Upper lobe of left lung (tissue), 6 donors: ENCODE measurements at regions not wholly inside any gene's neighbourhood (a gene's known extent, or its start where the extent isn't known, plus 50 kb on each side); places are given as distances from the start of the nearest gene placed in this dataset.

ENCODE experiments used
- ATAC-seq, 2 donors: fragments of 200-7000 bp; cut with Tn5 transposase; one replicate each; pipeline ENCODE4 v1.9.1; 2022; ENCODE audit warnings: mild to moderate bottlenecking in 2 of 2, moderate library complexity in 2 of 2; ENCODE audit not compliant: low FRiP score in 2 of 2
- DNase-seq, 2 donors: peaks; one replicate each; pipeline ENCODE4 v3.0.0-alpha.2; 2019 to 2020
- H3K27ac ChIP-seq, 4 donors: fragments of 200-600 bp; sonication (generic); one replicate each; pipeline ENCODE4 v1.5.1; 2016 to 2019
- H3K27me3 ChIP-seq, 4 donors: fragments of 200-600 bp; sonication (generic); one replicate each; pipeline ENCODE4 v1.5.1; 2017 to 2019
- H3K36me3 ChIP-seq, 4 donors: fragments of 200-600 bp; sonication (generic); one replicate each; pipeline ENCODE4 v1.5.1; 2016 to 2019
- H3K4me1 ChIP-seq, 4 donors: fragments of 200-600 bp; sonication (generic); one replicate each; pipeline ENCODE4 v1.5.1; 2018 to 2019
- H3K4me3 ChIP-seq, 4 donors: fragments of 200-600 bp; sonication (generic); one replicate each; pipeline ENCODE4 v1.5.1; 2017 to 2019; ENCODE audit warnings: mild to moderate bottlenecking in 2 of 4, moderate library complexity in 1 of 4
- H3K9me3 ChIP-seq, 4 donors: fragments of 200-600 bp; sonication (generic); one replicate each; pipeline ENCODE4 v1.5.1; 2018 to 2019
- CTCF ChIP-seq, 6 experiments: fragments of 450-650 bp in 4 of 6; fragments of 200-600 bp in 2 of 6; sonication (generic) in 2 of 6; IDR thresholded peaks; one replicate each; pipeline ENCODE4 v1.5.1; 2016 to 2019; ENCODE audit warnings: antibody characterized with exemption in 6 of 6
- EP300 ChIP-seq, 4 donors: sonication (generic); formaldehyde crosslinking; IDR thresholded peaks; one replicate each; pipeline ENCODE4 v1.5.1; 2017; ENCODE audit warnings: antibody characterized with exemption in 4 of 4, control low read depth in 2 of 4
- POLR2A ChIP-seq, 4 donors: fragments of 450-650 bp; IDR thresholded peaks; one replicate each; pipeline ENCODE4 v1.5.1; 2016 to 2017; ENCODE audit warnings: antibody characterized with exemption in 4 of 4, mild to moderate bottlenecking in 2 of 4
- POLR2AphosphoS5 ChIP-seq, 2 donors: sonication (generic); formaldehyde crosslinking; IDR thresholded peaks; one replicate each; pipeline ENCODE4 v1.5.1; 2017; ENCODE audit warnings: antibody characterized with exemption in 2 of 2
- WGBS, 2 donors: methylation state at CpG; one replicate each; pipeline ENCODE4 v1.1.5; 2017 to 2018; 5-methylcytosine and 5-hydroxymethylcytosine counted together
- donor health status: DM: no; HTN: no; CAD: no; lungs with moderate emphysema.
- donor health status: DM: no; HTN: yes; CAD: no; lungs with severe emphysema.

DNA sequence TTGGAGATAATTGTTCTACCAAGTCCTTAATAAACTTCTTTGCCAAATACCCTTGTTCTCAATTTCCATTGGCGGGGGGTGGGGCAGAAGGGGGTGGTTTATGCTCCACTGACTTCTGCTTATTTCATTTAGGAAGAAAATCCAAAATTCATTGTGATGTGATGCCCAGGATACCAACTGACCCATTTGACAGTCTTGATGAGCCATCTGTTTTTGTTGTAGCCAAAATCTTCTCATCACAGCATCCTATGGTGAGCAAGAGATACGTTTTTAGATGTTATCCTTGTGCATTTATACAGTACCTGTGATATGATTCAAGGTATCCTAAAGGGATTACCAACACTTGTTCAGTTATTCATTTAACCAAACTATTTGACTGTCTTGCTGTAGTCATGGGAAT is 108.5 kb upstream of the BMP5 start:
- no peak for ATAC-seq
- no peaks in the 10 kb centered on the region for H3K4me1 ChIP-seq
- WGBS, 2 donors, result 81 to 82% methylated on average over 2 of the region's 2 CpGs

GRCh38 chr6:55981660-55982059 is 106.3 kb upstream of the BMP5 start:
- H3K4me1 ChIP-seq, result no peaks in the 10 kb centered on the region
- H3K4me3 ChIP-seq, result no peak overlapping the region
- no peaks in the 10 kb centered on the region for H3K36me3 ChIP-seq
- no peak for DNase-seq
- TF ChIP-seq POLR2A (IDR thresholded peaks at IDR 0.05), result no peak
- TF ChIP-seq CTCF (IDR thresholded peaks at IDR 0.05), result no peak
- no peak for TF ChIP-seq EP300 (IDR thresholded peaks at IDR 0.05)
- TF ChIP-seq POLR2AphosphoS5 (IDR thresholded peaks at IDR 0.05), result no peak
- ATAC-seq, result no peak
- no peaks in the 10 kb centered on the region for H3K27me3 ChIP-seq
- no peaks in the 10 kb centered on the region for H3K9me3 ChIP-seq
- H3K27ac ChIP-seq, result no peak overlapping the region

More for the DNA sequence above, 108.5 kb upstream of the BMP5 start:
- no peak overlapping the region for H3K27ac ChIP-seq
- TF ChIP-seq POLR2A (IDR thresholded peaks at IDR 0.05) (no peak), POLR2AphosphoS5 (IDR thresholded peaks at IDR 0.05) (no peak), CTCF (IDR thresholded peaks at IDR 0.05) (no peak), EP300 (IDR thresholded peaks at IDR 0.05) (no peak)
- H3K27me3 ChIP-seq, result no peaks in the 10 kb centered on the region
- H3K9me3 ChIP-seq, result no peaks in the 10 kb centered on the region
- DNase-seq, result no peak
- H3K36me3 ChIP-seq, result no peaks in the 10 kb centered on the region
- H3K4me3 ChIP-seq, result no peak overlapping the region

DNA sequence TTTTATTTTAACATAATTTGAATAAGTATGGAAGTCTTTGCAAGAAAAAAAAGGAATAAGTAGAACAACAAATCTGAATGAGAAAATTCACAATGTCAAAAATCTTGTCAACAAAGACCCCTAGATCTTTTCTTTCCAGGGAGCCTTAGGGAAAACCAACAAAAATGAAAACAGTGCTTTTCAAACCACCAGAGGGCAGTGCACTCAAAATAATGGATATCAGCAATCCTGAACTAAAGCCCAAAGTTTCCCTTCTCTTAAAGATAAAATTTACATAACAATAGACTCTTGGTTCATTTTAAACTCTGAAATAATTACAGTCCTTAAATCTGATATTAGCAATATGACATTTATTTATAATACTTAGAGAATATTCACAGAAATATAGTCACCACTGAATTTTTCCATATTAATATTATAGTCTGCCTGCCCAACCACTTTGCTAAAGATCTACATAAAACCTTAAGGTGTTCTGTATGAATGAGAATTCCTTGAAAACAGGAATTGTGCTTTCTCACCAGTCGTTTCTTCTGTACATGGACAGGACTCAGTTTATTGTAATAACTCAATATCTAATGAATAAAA is 105.3 kb upstream of the BMP5 start:
- no peaks in the 10 kb centered on the region for H3K27me3 ChIP-seq
- DNase-seq (no peak), ATAC-seq (peak in 1 of 2 donors; percentile 57)
- TF ChIP-seq CTCF (IDR thresholded peaks at IDR 0.05) (peak; percentile 21 to 70 (median 50)), POLR2A (IDR thresholded peaks at IDR 0.05) (no peak)
- no peaks in the 10 kb centered on the region for H3K9me3 ChIP-seq
- no peaks in the 10 kb centered on the region for H3K4me1 ChIP-seq
- no peak overlapping the region for H3K4me3 ChIP-seq
- H3K36me3 ChIP-seq, result no peaks in the 10 kb centered on the region
- no peak overlapping the region for H3K27ac ChIP-seq
- 9 to 21% methylated on average over 1 of the region's 1 CpG for WGBS, 2 donors

DNA sequence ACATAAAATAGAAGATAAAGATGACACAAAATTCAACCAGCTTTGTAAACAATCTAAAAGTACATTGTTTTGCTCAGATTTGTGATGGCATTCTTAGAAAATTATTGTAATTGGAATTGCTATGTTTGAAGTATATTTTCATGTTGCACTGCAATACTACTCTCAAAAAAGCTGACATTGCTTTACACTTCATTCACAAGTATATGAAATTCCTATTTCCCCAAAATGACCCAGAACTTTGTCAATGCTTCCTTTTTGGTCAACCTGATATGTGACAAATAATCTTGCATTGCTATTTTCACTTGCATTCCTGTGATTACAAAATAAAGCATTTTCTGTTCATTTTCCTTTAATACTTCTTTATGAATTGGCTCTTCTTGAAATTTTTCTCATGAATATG is 104.1 kb upstream of the BMP5 start:
- Histone ChIP-seq H3K36me3 (no peaks in the 10 kb centered on the region), H3K27ac (no peak overlapping the region), H3K27me3 (no peaks in the 10 kb centered on the region), H3K4me3 (no peak overlapping the region), H3K9me3 (no peaks in the 10 kb centered on the region), H3K4me1 (no peaks in the 10 kb centered on the region)
- no peak for TF ChIP-seq POLR2AphosphoS5 (IDR thresholded peaks at IDR 0.05)
- no peak for ATAC-seq
- no peak for DNase-seq

DNA sequence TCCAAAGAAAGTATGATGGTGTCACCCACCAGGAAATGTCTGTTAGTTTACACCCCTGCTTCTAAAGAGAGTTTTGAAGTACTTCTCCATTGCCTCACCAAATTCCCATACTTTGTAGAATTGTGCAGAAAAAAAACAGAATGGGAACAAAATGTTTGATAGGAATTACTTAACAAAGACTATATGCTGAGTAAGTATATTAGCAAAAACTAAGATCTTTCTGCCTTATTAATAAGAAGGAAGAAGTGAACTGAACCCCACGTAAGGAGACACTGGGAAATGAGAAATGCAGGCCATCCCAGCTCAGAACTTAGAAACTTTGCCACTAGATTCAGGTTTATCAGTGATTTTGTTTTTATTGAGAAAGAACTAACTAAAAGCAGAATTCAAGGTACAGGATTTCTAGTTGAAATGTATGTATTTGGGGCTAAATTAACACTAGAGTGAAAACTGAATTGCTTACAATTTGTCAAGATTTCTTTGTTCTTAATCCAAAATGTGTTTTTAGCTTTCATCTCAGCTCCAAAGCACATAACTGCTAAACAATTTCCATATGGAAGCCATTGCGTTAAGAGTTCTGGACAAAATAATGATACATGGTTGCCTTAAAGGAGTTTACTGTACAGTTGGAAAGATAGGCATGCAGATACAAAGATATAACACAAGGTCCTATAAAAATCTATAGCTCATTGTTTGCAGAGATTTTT is 102.7 kb upstream of the BMP5 start:
- ATAC-seq (no peak), DNase-seq (no peak)
- H3K4me3 ChIP-seq, result no peak overlapping the region
- no peak overlapping the region for H3K27ac ChIP-seq
- no peaks in the 10 kb centered on the region for H3K27me3 ChIP-seq
- H3K4me1 ChIP-seq, result no peaks in the 10 kb centered on the region
- no peaks in the 10 kb centered on the region for H3K9me3 ChIP-seq
- 85 to 94% methylated on average over 1 to 2 of the region's 2 CpGs for WGBS, 2 donors
- no peaks in the 10 kb centered on the region for H3K36me3 ChIP-seq
- TF ChIP-seq POLR2AphosphoS5 (IDR thresholded peaks at IDR 0.05), result no peak
- TF ChIP-seq EP300 (IDR thresholded peaks at IDR 0.05), result no peak
- no peak for TF ChIP-seq CTCF (IDR thresholded peaks at IDR 0.05)
- TF ChIP-seq POLR2A (IDR thresholded peaks at IDR 0.05), result no peak
